ENCODE measurements at regions not wholly inside any gene's neighbourhood (a gene's known extent, or its start where the extent isn't known, plus 50 kb on each side); places are given as distances from the start of the nearest gene placed in this dataset.

- TF ChIP-seq POLR2A (IDR thresholded peaks at IDR 0.05), result no peak
- no peak for TF ChIP-seq CTCF (IDR thresholded peaks at IDR 0.05)
- Histone ChIP-seq H3K4me3 (no peak overlapping the region), H3K4me1 (no peaks in the 10 kb centered on the region), H3K27me3 (no peaks in the 10 kb centered on the region), H3K27ac (no peak overlapping the region), H3K36me3 (no peaks in the 10 kb centered on the region), H3K9me3 (no peaks in the 10 kb centered on the region)
- no peak for DNase-seq
- intact Hi-C loops (cut with DNase I; ENCODE audit: low total_unique reads), result no loop called here
These were observed 228.7 kb downstream of the CHRM2 start for GRCh38 chr7:137097111-137097510.

DNA sequence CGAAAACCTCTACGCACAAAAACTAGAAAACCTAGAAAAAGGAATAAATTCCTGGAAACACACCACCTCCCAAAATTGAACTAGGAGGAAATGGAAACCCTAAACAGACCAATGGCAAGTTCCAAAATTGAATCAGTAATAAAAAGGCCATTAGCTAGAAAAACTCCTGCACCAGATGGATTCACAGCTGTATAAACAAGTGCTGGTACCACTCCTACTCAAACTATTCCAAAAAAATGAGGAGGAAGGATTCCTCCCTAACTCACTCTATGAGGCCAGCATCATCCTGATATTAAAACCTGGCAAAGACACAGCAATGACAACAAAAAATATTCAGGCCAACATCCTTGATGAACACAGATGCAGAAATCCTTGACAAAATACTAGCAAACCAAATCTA, 228.2 kb downstream of the CHRM2 start:
- Histone ChIP-seq H3K36me3 (no peaks in the 10 kb centered on the region), H3K9me3 (no peaks in the 10 kb centered on the region), H3K27me3 (no peaks in the 10 kb centered on the region), H3K27ac (no peak overlapping the region), H3K4me1 (no peaks in the 10 kb centered on the region), H3K4me3 (no peak overlapping the region)
- TF ChIP-seq POLR2A (IDR thresholded peaks at IDR 0.05), result no peak
- TF ChIP-seq CTCF (IDR thresholded peaks at IDR 0.05), result no peak
- intact Hi-C loops (cut with DNase I; ENCODE audit: low total_unique reads), result no loop called here
- no peak for DNase-seq

DNA sequence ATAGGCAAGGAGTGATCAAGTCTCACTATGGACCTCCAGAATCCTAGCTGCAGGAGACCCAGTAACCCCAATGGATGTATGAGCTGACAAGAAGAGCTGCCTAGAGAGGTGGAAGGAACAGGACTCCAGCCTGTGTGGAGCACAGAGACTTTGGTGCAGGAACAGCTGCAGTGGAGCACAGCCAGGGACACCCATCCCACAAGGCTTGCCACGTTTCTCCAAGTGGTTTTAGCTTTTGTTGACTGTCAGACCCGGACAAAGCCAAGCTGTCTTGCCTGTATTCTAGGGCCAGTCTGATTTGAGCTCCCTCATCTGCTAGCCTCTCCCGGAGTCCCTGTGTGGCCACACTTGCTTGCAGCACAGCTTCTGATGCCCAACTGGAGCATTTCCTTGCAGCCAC, 224.7 kb downstream of the CHRM2 start:
- Histone ChIP-seq H3K36me3 (no peaks in the 10 kb centered on the region), H3K27me3 (no peaks in the 10 kb centered on the region), H3K4me1 (no peaks in the 10 kb centered on the region), H3K4me3 (no peak overlapping the region), H3K27ac (no peak overlapping the region), H3K9me3 (no peaks in the 10 kb centered on the region)
- intact Hi-C loops (cut with DNase I; ENCODE audit: low total_unique reads), result no loop called here
- TF ChIP-seq CTCF (IDR thresholded peaks at IDR 0.05) (no peak), POLR2A (IDR thresholded peaks at IDR 0.05) (no peak)
- no peak for DNase-seq

DNA sequence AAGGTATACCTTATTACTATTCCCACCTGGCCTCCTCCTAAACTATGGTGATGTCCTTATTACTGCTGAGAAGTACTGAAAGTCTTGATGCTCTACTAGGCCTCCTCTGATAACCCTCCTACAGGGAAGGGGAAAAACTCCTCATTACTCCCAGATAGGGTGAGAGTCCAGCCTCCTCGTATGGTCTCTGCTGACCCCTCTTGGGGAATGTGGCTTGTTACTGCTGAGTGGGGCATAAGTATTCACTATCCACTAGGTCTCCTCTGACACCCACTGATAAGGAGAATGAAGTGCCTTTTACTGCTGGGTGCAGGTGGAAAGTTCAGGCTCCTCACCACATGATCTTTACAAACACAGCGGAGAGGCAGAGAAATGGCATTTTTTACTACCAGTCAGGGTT, 222.9 kb downstream of the CHRM2 start:
- H3K9me3 ChIP-seq, result no peaks in the 10 kb centered on the region
- TF ChIP-seq POLR2A (IDR thresholded peaks at IDR 0.05), result no peak
- no peak for TF ChIP-seq CTCF (IDR thresholded peaks at IDR 0.05)
- no peaks in the 10 kb centered on the region for H3K27me3 ChIP-seq
- no peaks in the 10 kb centered on the region for H3K4me1 ChIP-seq
- DNase-seq, result no peak
- H3K27ac ChIP-seq, result no peak overlapping the region
- H3K36me3 ChIP-seq, result no peaks in the 10 kb centered on the region
- H3K4me3 ChIP-seq, result no peak overlapping the region
- intact Hi-C loops (cut with DNase I; ENCODE audit: low total_unique reads), result no loop called here

- Histone ChIP-seq H3K36me3 (no peaks in the 10 kb centered on the region), H3K4me3 (no peak overlapping the region), H3K27ac (no peak overlapping the region), H3K27me3 (no peaks in the 10 kb centered on the region), H3K4me1 (no peaks in the 10 kb centered on the region), H3K9me3 (no peaks in the 10 kb centered on the region)
- TF ChIP-seq CTCF (IDR thresholded peaks at IDR 0.05), result no peak
- intact Hi-C loops (cut with DNase I; ENCODE audit: low total_unique reads), result no loop called here
- DNase-seq, result no peak
These were observed 218.4 kb downstream of the CHRM2 start for GRCh38 chr7:137086896-137087295.
